WTC11 (cell line): ENCODE measurements at regions not wholly inside any gene's neighbourhood (a gene's known extent, or its start where the extent isn't known, plus 50 kb on each side); places are given as distances from the start of the nearest gene placed in this dataset.
"Not testable (repeated sequence)": the region's sequence is repeated elsewhere in the genome, so short reads cannot be mapped to it uniquely, and the experiment has no call there.

Experiments used
- ATF6 ChIP-seq: sonication (generic); formaldehyde crosslinking; IDR thresholded peaks from 2 replicates; pipeline ENCODE4 v1.8.1; 2023; ENCODE audit warnings: mild to moderate bottlenecking, missing genetic modification reagents
- CBFB ChIP-seq: sonication (generic); formaldehyde crosslinking; IDR thresholded peaks from 2 replicates; pipeline ENCODE4 v1.8.1; 2022; ENCODE audit warnings: mild to moderate bottlenecking, low read depth, missing genetic modification reagents
- CTCF ChIP-seq: fragments of 200-600 bp; IDR thresholded peaks from 2 replicates; pipeline ENCODE4 v1.8.0; 2022; ENCODE audit warnings: antibody characterized with exemption
- NFYB ChIP-seq: sonication (generic); formaldehyde crosslinking; conservative IDR thresholded peaks from 2 replicates; pipeline ENCODE4 v1.8.0; 2022; ENCODE audit warnings: low read depth, missing genetic modification reagents
- TEAD4 ChIP-seq: sonication (generic); formaldehyde crosslinking; IDR thresholded peaks from 2 replicates; pipeline ENCODE4 v1.8.0; 2022; ENCODE audit warnings: mild to moderate bottlenecking, missing genetic modification reagents
- TF ChIP-seq, protein P1 (sequence below): sonication (generic); formaldehyde crosslinking; IDR thresholded peaks from 2 replicates; pipeline ENCODE4 v1.8.1; 2023; ENCODE audit warnings: mild to moderate bottlenecking, missing genetic modification reagents, moderate library complexity
- TF ChIP-seq, protein P2 (sequence below): sonication (generic); formaldehyde crosslinking; IDR thresholded peaks from 2 replicates; pipeline ENCODE4 v1.8.1; 2022; ENCODE audit warnings: low read depth, missing genetic modification reagents, borderline replicate concordance
- TF ChIP-seq, protein P3 (sequence below): sonication (generic); formaldehyde crosslinking; IDR thresholded peaks from 2 replicates; pipeline ENCODE4 v1.8.0; 2022; ENCODE audit warnings: mild to moderate bottlenecking, missing genetic modification reagents
- TF ChIP-seq, protein P4 (sequence below): sonication (generic); formaldehyde crosslinking; IDR thresholded peaks from 2 replicates; pipeline ENCODE4 v1.8.1; 2023; ENCODE audit warnings: mild to moderate bottlenecking, missing genetic modification reagents, moderate library complexity

GRCh38 chr5:58288275-58288674, 171.6 kb downstream of the PLK2 start:
- TF ChIP-seq CTCF; ATF6 (CRISPR knock-in tag); TEAD4 (CRISPR knock-in tag); NFYB (CRISPR knock-in tag); CBFB: not testable (repeated sequence)
- TF ChIP-seq, protein P1, sequence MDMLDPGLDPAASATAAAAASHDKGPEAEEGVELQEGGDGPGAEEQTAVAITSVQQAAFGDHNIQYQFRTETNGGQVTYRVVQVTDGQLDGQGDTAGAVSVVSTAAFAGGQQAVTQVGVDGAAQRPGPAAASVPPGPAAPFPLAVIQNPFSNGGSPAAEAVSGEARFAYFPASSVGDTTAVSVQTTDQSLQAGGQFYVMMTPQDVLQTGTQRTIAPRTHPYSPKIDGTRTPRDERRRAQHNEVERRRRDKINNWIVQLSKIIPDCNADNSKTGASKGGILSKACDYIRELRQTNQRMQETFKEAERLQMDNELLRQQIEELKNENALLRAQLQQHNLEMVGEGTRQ: not testable (repeated sequence)
- TF ChIP-seq, protein P2, sequence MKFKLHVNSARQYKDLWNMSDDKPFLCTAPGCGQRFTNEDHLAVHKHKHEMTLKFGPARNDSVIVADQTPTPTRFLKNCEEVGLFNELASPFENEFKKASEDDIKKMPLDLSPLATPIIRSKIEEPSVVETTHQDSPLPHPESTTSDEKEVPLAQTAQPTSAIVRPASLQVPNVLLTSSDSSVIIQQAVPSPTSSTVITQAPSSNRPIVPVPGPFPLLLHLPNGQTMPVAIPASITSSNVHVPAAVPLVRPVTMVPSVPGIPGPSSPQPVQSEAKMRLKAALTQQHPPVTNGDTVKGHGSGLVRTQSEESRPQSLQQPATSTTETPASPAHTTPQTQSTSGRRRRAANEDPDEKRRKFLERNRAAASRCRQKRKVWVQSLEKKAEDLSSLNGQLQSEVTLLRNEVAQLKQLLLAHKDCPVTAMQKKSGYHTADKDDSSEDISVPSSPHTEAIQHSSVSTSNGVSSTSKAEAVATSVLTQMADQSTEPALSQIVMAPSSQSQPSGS: not testable (repeated sequence)
- TF ChIP-seq, protein P3, sequence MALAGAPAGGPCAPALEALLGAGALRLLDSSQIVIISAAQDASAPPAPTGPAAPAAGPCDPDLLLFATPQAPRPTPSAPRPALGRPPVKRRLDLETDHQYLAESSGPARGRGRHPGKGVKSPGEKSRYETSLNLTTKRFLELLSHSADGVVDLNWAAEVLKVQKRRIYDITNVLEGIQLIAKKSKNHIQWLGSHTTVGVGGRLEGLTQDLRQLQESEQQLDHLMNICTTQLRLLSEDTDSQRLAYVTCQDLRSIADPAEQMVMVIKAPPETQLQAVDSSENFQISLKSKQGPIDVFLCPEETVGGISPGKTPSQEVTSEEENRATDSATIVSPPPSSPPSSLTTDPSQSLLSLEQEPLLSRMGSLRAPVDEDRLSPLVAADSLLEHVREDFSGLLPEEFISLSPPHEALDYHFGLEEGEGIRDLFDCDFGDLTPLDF (CRISPR knock-in tag): not testable (repeated sequence)
- TF ChIP-seq, protein P4, sequence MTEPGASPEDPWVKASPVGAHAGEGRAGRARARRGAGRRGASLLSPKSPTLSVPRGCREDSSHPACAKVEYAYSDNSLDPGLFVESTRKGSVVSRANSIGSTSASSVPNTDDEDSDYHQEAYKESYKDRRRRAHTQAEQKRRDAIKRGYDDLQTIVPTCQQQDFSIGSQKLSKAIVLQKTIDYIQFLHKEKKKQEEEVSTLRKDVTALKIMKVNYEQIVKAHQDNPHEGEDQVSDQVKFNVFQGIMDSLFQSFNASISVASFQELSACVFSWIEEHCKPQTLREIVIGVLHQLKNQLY (CRISPR knock-in tag): not testable (repeated sequence)
